ENCODE measurements at regions not wholly inside any gene's neighbourhood (a gene's known extent, or its start where the extent isn't known, plus 50 kb on each side); places are given as distances from the start of the nearest gene placed in this dataset.

- no peak for TF ChIP-seq PATZ1 (CRISPR knock-in tag; IDR thresholded peaks at IDR 0.05; ENCODE audit: borderline replicate concordance)
- TF ChIP-seq ZBTB26 (CRISPR knock-in tag; IDR thresholded peaks at IDR 0.05) = no peak
- TF ChIP-seq ILK (tag; IDR thresholded peaks at IDR 0.05; ENCODE audit: borderline replicate concordance, low read depth) = no peak
These were observed 490.4 kb upstream of the ID2 start (continued) for GRCh38 chr2:8191427-8191826.

- no peak overlapping the region for H3K27ac ChIP-seq (ENCODE audit: extremely low read depth, low read depth, low read length)
- DNase-seq (ENCODE audit: extremely low read depth in 1 of 4, low spot score in 3 of 4) (no peak), ATAC-seq (no peak), FAIRE-seq (no peak)
- H3K9me3 ChIP-seq (replicated peaks; ENCODE audit: control insufficient read depth, insufficient read depth, low read depth, low read length) = no peaks in the 10 kb centered on the region
- CTCF ChIA-PET (ENCODE audit: low intra/inter-chr PET ratio) = no interaction called here
- H3K9ac ChIP-seq (ENCODE audit: insufficient read depth in 1 of 2, low read depth in 2 of 2, low read length in 2 of 2) = no peak overlapping the region
- BruUV-seq (replicated peaks) = no TSS peak
- no peaks in the 10 kb centered on the region for H3K9me1 ChIP-seq (ENCODE audit: control insufficient read depth, insufficient read depth, low read length)
- H4K20me1 ChIP-seq (replicated peaks; ENCODE audit: control insufficient read depth, insufficient read depth, low read length) = no peaks in the 10 kb centered on the region
- H3K36me3 ChIP-seq (ENCODE audit: control insufficient read depth, insufficient read depth, low read length) = no peaks in the 10 kb centered on the region
- intact Hi-C loops (cut with micrococcal nuclease) (no loop called here), in situ Hi-C loops (cut with MboI) (no loop called here)
- H3K79me2 ChIP-seq (ENCODE audit: control insufficient read depth, insufficient read depth, low read length) = no peaks in the 10 kb centered on the region
- no peak overlapping the region for H3K4me3 ChIP-seq
- POLR2A ChIA-PET = no interaction called here
- H3K27me3 ChIP-seq (ENCODE audit: control insufficient read depth in 2 of 2, insufficient read depth in 2 of 2, low read length in 2 of 2) = peaks cover 0 to 5% of the 10 kb centered on the region in 2 experiments; a peak in 4 of 5 replicates
- 3% methylated on average over 2 of the region's 2 CpGs for whole genome bisulfite sequencing (ENCODE audit: insufficient coverage, low coverage, missing lambda C conversion rate)
- H2AFZ ChIP-seq (ENCODE audit: low read depth, low read length) = no peak overlapping the region
- no peak overlapping the region for H3K4me2 ChIP-seq (ENCODE audit: insufficient read depth, low read length)
- H3K4me1 ChIP-seq (replicated peaks in 1 of 2; ENCODE audit: control insufficient read depth in 2 of 2, insufficient read depth in 2 of 2, low read length in 2 of 2) = no peaks in the 10 kb centered on the region
- TF ChIP-seq ZBTB33 (CRISPR knock-in tag; IDR thresholded peaks at IDR 0.05) (no peak), NR3C1 (CRISPR knock-in tag; IDR thresholded peaks at IDR 0.05) (no peak), RBBP5 (IDR thresholded peaks at IDR 0.05; ENCODE audit: borderline replicate concordance, insufficient read depth, low read length, poor library complexity, severe bottlenecking) (no peak), ZNF449 (CRISPR knock-in tag; IDR thresholded peaks at IDR 0.05) (no peak), HEY1 (CRISPR knock-in tag; IDR thresholded peaks at IDR 0.05; ENCODE audit: borderline replicate concordance) (no peak), NFRKB (IDR thresholded peaks at IDR 0.05; ENCODE audit: low read depth) (no peak), SRSF1 (IDR thresholded peaks at IDR 0.05; ENCODE audit: low read depth, low read length) (no peak), ZNF224 (CRISPR knock-in tag; IDR thresholded peaks at IDR 0.05) (no peak), L3MBTL2 (IDR thresholded peaks at IDR 0.05) (no peak), POLR2H (tag; IDR thresholded peaks at IDR 0.05; ENCODE audit: low read depth) (no peak), FOXK1 (CRISPR knock-in tag; IDR thresholded peaks at IDR 0.05; ENCODE audit: borderline replicate concordance) (no peak), ZNF586 (CRISPR knock-in tag; conservative IDR thresholded peaks at IDR 0.05) (no peak)
These were observed 488.7 kb upstream of the ID2 start for GRCh38 chr2:8193146-8193545.

Data from K562 (cell line).